ENCODE measurements at regions not wholly inside any gene's neighbourhood (a gene's known extent, or its start where the extent isn't known, plus 50 kb on each side); places are given as distances from the start of the nearest gene placed in this dataset.

DNA sequence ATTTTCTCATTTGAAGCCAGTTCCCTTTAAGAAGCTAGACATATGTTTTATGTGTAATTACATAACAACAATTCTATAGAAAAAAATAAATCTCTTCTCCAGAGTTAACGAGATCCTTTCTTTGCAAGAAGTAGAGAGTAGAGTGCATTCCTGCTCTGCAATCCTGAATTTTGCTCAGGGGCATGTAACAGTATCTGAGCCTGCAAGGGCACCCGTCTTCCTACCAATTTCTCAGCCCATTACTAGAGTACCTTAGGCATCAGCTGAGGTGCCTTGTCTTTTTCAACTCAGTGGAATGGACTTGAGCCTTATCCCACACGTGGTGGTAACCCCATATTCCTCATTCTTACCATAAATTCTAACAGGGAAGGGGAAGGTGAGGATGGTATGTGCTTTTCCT is 205.9 kb downstream of the IKZF2 start:
- H3K9me3 ChIP-seq = no peaks in the 10 kb centered on the region
- H3K36me3 ChIP-seq = no peaks in the 10 kb centered on the region
- ATAC-seq (ENCODE audit: insufficient number of reproducible peaks, low FRiP score, low read depth) (no peak), DNase-seq (ENCODE audit: low spot score) (no peak)
- H3K4me1 ChIP-seq (ENCODE audit: control insufficient read depth in 1 of 2, low read depth in 2 of 2) = peaks cover 8 to 33% of the 10 kb centered on the region in 2 donors
- TF ChIP-seq, protein P1, sequence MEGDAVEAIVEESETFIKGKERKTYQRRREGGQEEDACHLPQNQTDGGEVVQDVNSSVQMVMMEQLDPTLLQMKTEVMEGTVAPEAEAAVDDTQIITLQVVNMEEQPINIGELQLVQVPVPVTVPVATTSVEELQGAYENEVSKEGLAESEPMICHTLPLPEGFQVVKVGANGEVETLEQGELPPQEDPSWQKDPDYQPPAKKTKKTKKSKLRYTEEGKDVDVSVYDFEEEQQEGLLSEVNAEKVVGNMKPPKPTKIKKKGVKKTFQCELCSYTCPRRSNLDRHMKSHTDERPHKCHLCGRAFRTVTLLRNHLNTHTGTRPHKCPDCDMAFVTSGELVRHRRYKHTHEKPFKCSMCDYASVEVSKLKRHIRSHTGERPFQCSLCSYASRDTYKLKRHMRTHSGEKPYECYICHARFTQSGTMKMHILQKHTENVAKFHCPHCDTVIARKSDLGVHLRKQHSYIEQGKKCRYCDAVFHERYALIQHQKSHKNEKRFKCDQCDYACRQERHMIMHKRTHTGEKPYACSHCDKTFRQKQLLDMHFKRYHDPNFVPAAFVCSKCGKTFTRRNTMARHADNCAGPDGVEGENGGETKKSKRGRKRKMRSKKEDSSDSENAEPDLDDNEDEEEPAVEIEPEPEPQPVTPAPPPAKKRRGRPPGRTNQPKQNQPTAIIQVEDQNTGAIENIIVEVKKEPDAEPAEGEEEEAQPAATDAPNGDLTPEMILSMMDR (IDR thresholded peaks at IDR 0.05) = no peak
- H3K4me3 ChIP-seq = no peak overlapping the region
- no peak overlapping the region for H3K27ac ChIP-seq
- H3K27me3 ChIP-seq (replicated peaks; ENCODE audit: insufficient read depth) = no peaks in the 10 kb centered on the region

DNA sequence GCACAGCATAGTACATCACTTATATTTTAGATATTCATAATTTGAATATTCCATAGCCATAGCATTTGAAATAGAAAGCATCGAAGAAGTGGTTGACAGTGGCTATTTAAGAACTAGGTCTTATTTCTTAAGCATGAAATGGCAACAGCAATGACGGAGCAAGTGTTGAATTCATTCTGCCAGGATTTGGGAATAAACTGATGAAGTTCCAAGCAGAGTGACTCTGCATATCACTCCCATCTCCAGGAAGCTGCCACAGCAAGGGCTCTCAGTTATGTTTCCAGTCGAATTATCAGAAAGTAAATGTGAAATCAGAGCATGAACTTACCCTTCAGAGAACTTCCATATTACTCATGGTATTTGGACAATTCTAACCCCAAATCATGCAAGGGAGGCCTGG is 208.1 kb downstream of the IKZF2 start:
- no peak for DNase-seq (ENCODE audit: low spot score)
- H3K4me3 ChIP-seq = no peak overlapping the region
- no peaks in the 10 kb centered on the region for H3K36me3 ChIP-seq
- ATAC-seq (ENCODE audit: insufficient number of reproducible peaks, low FRiP score, low read depth) = peak; percentile 33
- H3K4me1 ChIP-seq (ENCODE audit: control insufficient read depth in 1 of 2, low read depth in 2 of 2) = peaks cover 10 to 33% of the 10 kb centered on the region in 2 donors
- no peaks in the 10 kb centered on the region for H3K27me3 ChIP-seq (replicated peaks; ENCODE audit: insufficient read depth)
- no peaks in the 10 kb centered on the region for H3K9me3 ChIP-seq
- TF ChIP-seq, protein P1 (IDR thresholded peaks at IDR 0.05) = no peak
- H3K27ac ChIP-seq = peak overlapping the region in 1 of 2 donors; percentile 25

DNA sequence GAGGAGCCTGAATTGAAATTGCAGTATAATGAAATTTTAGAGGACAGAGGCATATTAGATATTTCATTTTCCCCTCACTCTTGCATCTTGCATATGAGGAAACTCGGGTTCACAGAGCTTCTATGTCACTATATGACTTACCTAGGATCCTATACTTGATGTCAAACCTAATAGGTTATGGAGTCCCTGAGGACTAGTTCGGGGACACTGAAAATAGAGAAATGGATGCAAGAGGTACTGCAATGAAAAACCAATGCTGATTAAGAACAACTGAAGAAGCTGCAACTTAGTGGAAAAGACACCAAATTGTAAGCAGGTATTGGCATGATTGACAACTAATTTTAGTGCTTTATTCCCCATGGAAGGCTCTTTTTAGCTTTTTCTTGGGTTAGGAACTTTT is 210.1 kb downstream of the IKZF2 start:
- no peak overlapping the region for H3K4me3 ChIP-seq
- DNase-seq (ENCODE audit: low spot score) = no peak
- no peaks in the 10 kb centered on the region for H3K27me3 ChIP-seq (replicated peaks; ENCODE audit: insufficient read depth)
- TF ChIP-seq, protein P1 (IDR thresholded peaks at IDR 0.05) = no peak
- ATAC-seq (ENCODE audit: insufficient number of reproducible peaks, low FRiP score, low read depth) = no peak
- no peaks in the 10 kb centered on the region for H3K9me3 ChIP-seq
- no peaks in the 10 kb centered on the region for H3K36me3 ChIP-seq
- H3K4me1 ChIP-seq (ENCODE audit: control insufficient read depth in 1 of 2, low read depth in 2 of 2) = peaks cover 10 to 23% of the 10 kb centered on the region in 2 donors
- H3K27ac ChIP-seq = no peak overlapping the region

DNA sequence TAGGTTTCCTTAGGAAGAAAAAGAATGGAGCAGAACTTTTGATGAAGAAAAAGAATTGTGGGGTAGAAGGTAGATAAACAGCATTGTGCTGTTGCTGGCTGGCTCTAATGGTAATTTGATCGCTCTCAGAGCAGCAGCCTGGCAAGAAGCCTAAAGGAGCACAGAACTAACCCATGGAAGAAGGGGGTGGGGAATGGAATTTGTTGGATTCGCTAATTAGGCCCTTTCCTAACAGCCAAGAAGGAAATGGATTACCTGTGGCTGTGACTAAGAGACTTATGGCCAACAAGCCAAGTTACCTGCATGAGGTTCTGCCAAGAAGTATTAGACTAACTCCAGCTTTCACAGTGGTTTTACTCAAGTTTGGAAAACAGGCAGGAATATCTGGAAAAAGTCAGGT is 210.6 kb downstream of the IKZF2 start:
- TF ChIP-seq, protein P1 (IDR thresholded peaks at IDR 0.05) = no peak
- no peaks in the 10 kb centered on the region for H3K9me3 ChIP-seq
- no peak overlapping the region for H3K4me3 ChIP-seq
- peak overlapping the region in 1 of 2 donors; percentile 11 for H3K27ac ChIP-seq
- peaks cover 10 to 19% of the 10 kb centered on the region in 2 donors for H3K4me1 ChIP-seq (ENCODE audit: control insufficient read depth in 1 of 2, low read depth in 2 of 2)
- no peak for ATAC-seq (ENCODE audit: insufficient number of reproducible peaks, low FRiP score, low read depth)
- no peaks in the 10 kb centered on the region for H3K36me3 ChIP-seq
- no peak for DNase-seq (ENCODE audit: low spot score)
- no peaks in the 10 kb centered on the region for H3K27me3 ChIP-seq (replicated peaks; ENCODE audit: insufficient read depth)

DNA sequence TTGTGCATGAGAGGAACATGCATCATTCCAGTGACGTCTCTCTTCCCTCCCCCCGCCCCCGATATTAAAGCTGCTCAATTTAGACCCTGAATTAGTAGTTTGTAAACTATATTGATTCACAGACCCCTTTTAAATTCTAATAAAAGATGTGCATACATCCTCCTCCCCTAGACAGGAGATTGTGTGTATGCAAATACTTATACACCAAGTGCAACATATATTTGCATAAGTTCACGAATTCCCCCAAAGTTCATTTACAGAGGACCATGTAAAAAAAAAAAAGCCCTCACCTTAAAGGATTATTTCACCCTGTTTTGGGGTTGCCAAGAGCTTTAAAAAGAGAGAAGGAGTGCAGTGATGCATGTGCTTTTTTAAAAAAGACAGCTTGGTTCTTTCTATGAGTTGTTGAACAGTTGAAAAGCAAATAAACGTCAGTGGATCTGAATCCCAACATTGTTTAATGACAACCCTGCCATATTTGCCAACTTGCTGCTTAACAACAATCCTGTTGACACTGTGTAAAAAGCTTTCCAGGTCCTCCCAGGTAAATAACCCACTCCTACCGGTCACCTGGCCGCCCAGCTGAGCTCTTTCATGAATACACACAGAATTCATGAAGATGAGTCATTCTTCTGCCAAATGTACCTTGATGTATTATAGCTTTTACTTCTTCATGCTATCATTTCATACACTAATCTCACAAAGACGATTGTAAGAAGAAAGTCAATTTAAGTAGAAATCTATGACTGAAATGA is 211.5 kb downstream of the IKZF2 start:
- H3K4me3 ChIP-seq = no peak overlapping the region
- H3K9me3 ChIP-seq = no peaks in the 10 kb centered on the region
- H3K27me3 ChIP-seq (replicated peaks; ENCODE audit: insufficient read depth) = no peaks in the 10 kb centered on the region
- peaks cover 10 to 19% of the 10 kb centered on the region in 2 donors for H3K4me1 ChIP-seq (ENCODE audit: control insufficient read depth in 1 of 2, low read depth in 2 of 2)
- ATAC-seq (ENCODE audit: insufficient number of reproducible peaks, low FRiP score, low read depth) = no peak
- TF ChIP-seq, protein P1 (IDR thresholded peaks at IDR 0.05) = no peak
- H3K36me3 ChIP-seq = no peaks in the 10 kb centered on the region
- H3K27ac ChIP-seq = no peak overlapping the region
- DNase-seq (ENCODE audit: low spot score) = no peak
